ENCODE measurements at regions not wholly inside any gene's neighbourhood (a gene's known extent, or its start where the extent isn't known, plus 50 kb on each side); places are given as distances from the start of the nearest gene placed in this dataset.

DNA sequence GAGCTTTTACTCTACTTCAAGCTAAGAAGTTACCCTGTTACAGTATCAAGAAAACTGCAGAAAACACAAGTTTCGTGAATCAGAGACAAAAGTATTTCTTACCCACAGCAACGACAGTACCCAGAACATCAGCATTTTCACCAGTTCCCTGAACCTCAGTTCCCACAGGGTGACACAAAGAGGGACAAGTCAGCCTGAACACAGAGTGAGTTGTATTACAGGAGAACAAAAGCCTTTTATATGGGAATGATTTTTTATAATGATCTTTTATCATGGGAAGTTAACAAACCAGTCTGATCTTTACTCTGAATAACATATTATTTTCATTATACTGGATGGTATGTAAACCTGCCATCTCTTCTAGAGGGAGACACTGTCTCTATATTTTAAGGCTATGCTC lies 139.0 kb upstream of the ITGA1 start:
- H2AFZ ChIP-seq (ENCODE audit: low read depth): no peak overlapping the region; the same call in 1 of the 2 replicates
- no peaks in the 10 kb centered on the region for H3K27me3 ChIP-seq (ENCODE audit: insufficient read depth)
- no peak overlapping the region for H3K4me3 ChIP-seq (ENCODE audit: low read depth in 2 of 2, low read length in 1 of 2)
- ChIA-PET POLR2A (no interaction called here), CTCF (no interaction called here)
- H3K4me1 ChIP-seq (ENCODE audit: control insufficient read depth in 1 of 2, insufficient read depth in 2 of 2, low read depth in 1 of 2, low read length in 1 of 2): no peaks in the 10 kb centered on the region
- no peaks in the 10 kb centered on the region for H3K9me3 ChIP-seq
- H3K9me2 ChIP-seq: 0 out of 2 replicates have a peak, but pooled peaks cover 4% of the 10 kb centered on the region
- H3K9ac ChIP-seq: no peak overlapping the region
- DNase-seq: no peak
- H3K79me2 ChIP-seq (ENCODE audit: insufficient read depth): no peaks in the 10 kb centered on the region
- 35% methylated on average over 2 of the region's 2 CpGs for WGBS (ENCODE audit: low lambda C conversion rate)
- no peaks in the 10 kb centered on the region for H4K20me1 ChIP-seq (ENCODE audit: insufficient read depth)
- TF ChIP-seq, protein P1, sequence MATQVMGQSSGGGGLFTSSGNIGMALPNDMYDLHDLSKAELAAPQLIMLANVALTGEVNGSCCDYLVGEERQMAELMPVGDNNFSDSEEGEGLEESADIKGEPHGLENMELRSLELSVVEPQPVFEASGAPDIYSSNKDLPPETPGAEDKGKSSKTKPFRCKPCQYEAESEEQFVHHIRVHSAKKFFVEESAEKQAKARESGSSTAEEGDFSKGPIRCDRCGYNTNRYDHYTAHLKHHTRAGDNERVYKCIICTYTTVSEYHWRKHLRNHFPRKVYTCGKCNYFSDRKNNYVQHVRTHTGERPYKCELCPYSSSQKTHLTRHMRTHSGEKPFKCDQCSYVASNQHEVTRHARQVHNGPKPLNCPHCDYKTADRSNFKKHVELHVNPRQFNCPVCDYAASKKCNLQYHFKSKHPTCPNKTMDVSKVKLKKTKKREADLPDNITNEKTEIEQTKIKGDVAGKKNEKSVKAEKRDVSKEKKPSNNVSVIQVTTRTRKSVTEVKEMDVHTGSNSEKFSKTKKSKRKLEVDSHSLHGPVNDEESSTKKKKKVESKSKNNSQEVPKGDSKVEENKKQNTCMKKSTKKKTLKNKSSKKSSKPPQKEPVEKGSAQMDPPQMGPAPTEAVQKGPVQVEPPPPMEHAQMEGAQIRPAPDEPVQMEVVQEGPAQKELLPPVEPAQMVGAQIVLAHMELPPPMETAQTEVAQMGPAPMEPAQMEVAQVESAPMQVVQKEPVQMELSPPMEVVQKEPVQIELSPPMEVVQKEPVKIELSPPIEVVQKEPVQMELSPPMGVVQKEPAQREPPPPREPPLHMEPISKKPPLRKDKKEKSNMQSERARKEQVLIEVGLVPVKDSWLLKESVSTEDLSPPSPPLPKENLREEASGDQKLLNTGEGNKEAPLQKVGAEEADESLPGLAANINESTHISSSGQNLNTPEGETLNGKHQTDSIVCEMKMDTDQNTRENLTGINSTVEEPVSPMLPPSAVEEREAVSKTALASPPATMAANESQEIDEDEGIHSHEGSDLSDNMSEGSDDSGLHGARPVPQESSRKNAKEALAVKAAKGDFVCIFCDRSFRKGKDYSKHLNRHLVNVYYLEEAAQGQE (IDR thresholded peaks at IDR 0.05; ENCODE audit: low read depth, low read length): no peak
- TF ChIP-seq TEAD4 (IDR thresholded peaks at IDR 0.05; ENCODE audit: borderline replicate concordance, insufficient read depth): no peak
- no peak for TF ChIP-seq EZH2phosphoT487 (IDR thresholded peaks at IDR 0.05; ENCODE audit: borderline replicate concordance, low read depth)
- no peak for TF ChIP-seq EP300 (IDR thresholded peaks at IDR 0.05; ENCODE audit: borderline replicate concordance in 1 of 2, low read depth in 1 of 2, low read length in 1 of 2)
- TF ChIP-seq GABPA (IDR thresholded peaks at IDR 0.05; ENCODE audit: low read depth): no peak
- no peak for TF ChIP-seq TCF12 (IDR thresholded peaks at IDR 0.05)
- TF ChIP-seq, protein P2, sequence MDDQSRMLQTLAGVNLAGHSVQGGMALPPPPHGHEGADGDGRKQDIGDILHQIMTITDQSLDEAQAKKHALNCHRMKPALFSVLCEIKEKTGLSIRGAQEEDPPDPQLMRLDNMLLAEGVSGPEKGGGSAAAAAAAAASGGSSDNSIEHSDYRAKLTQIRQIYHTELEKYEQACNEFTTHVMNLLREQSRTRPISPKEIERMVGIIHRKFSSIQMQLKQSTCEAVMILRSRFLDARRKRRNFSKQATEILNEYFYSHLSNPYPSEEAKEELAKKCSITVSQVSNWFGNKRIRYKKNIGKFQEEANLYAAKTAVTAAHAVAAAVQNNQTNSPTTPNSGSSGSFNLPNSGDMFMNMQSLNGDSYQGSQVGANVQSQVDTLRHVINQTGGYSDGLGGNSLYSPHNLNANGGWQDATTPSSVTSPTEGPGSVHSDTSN (IDR thresholded peaks at IDR 0.05): no peak
- TF ChIP-seq NFIC (IDR thresholded peaks at IDR 0.05; ENCODE audit: borderline replicate concordance): no peak
- no peak for TF ChIP-seq RAD21 (IDR thresholded peaks at IDR 0.05; ENCODE audit: low read length)
- TF ChIP-seq RCOR1 (IDR thresholded peaks at IDR 0.05; ENCODE audit: low read length): no peak
- no peak overlapping the region for H3K27ac ChIP-seq (ENCODE audit: low read depth in 2 of 2, low read length in 1 of 2)
- H3F3A ChIP-seq (replicated peaks; ENCODE audit: insufficient read depth): no peaks in the 10 kb centered on the region
- H3K4me2 ChIP-seq: no peak overlapping the region
- H3K36me3 ChIP-seq (replicated peaks in 1 of 2; ENCODE audit: control insufficient read depth in 1 of 2, insufficient read depth in 2 of 2, low read length in 1 of 2): no peaks in the 10 kb centered on the region

GRCh38 chr5:52655163-52655562 lies 132.6 kb upstream of the ITGA1 start:
- Histone ChIP-seq H4K20me1 (ENCODE audit: insufficient read depth) (no peaks in the 10 kb centered on the region), H3K27ac (ENCODE audit: low read depth in 2 of 2, low read length in 1 of 2) (peak overlapping the region in 1 of 2 experiments; percentile 97; a peak in 2 of 4 replicates), H3K4me1 (ENCODE audit: control insufficient read depth in 1 of 2, insufficient read depth in 2 of 2, low read depth in 1 of 2, low read length in 1 of 2) (peaks cover 7 to 15% of the 10 kb centered on the region in 2 experiments; a peak in 3 of 4 replicates), H3F3A (replicated peaks; ENCODE audit: insufficient read depth) (peaks cover 7% of the 10 kb centered on the region), H3K27me3 (ENCODE audit: insufficient read depth) (no peaks in the 10 kb centered on the region), H3K4me3 (ENCODE audit: low read depth in 2 of 2, low read length in 1 of 2) (no peak overlapping the region), H2AFZ (ENCODE audit: low read depth) (no peak overlapping the region), H3K9me2 (no peaks in the 10 kb centered on the region), H3K36me3 (replicated peaks in 1 of 2; ENCODE audit: control insufficient read depth in 1 of 2, insufficient read depth in 2 of 2, low read length in 1 of 2) (no peaks in the 10 kb centered on the region), H3K4me2 (no peak overlapping the region), H3K9me3 (no peaks in the 10 kb centered on the region), H3K9ac (no peak overlapping the region), H3K79me2 (ENCODE audit: insufficient read depth) (no peaks in the 10 kb centered on the region; the same call in 1 of the 2 replicates)
- no peak for DNase-seq
- CTCF ChIA-PET: interaction anchor here (1.0 to 1.5 kb wide), 3 partner anchors 9 to 1697 kb away, joined by 3 to 6 read pairs (median 4); no protein-coding TSS in a partner anchor
- POLR2A ChIA-PET: no interaction called here
- WGBS (ENCODE audit: low lambda C conversion rate): 10% methylated on average over 1 of the region's 1 CpG
- TF ChIP-seq GABPA (IDR thresholded peaks at IDR 0.05; ENCODE audit: low read depth) (no peak), MAX (IDR thresholded peaks at IDR 0.05; ENCODE audit: low read depth) (no peak), SIN3A (IDR thresholded peaks at IDR 0.05; ENCODE audit: borderline replicate concordance, low read depth, low read length) (no peak), RFX5 (IDR thresholded peaks at IDR 0.05; ENCODE audit: low read length) (no peak), CTCF (IDR thresholded peaks at IDR 0.05) (no peak), CHD2 (IDR thresholded peaks at IDR 0.05; ENCODE audit: low read length, partially characterized antibody) (no peak), MEF2A (IDR thresholded peaks at IDR 0.05; ENCODE audit: borderline replicate concordance, low read depth) (no peak), TAF1 (IDR thresholded peaks at IDR 0.05; ENCODE audit: borderline replicate concordance, low read depth, low read length) (no peak), ELF1 (IDR thresholded peaks at IDR 0.05) (no peak), MXI1 (IDR thresholded peaks at IDR 0.05; ENCODE audit: low read depth, low read length) (no peak), RXRA (IDR thresholded peaks at IDR 0.05; ENCODE audit: borderline replicate concordance, low read depth) (no peak), POLR2AphosphoS5 (IDR thresholded peaks at IDR 0.05; ENCODE audit: low read depth, low read length) (no peak)
- TF ChIP-seq, protein P3, sequence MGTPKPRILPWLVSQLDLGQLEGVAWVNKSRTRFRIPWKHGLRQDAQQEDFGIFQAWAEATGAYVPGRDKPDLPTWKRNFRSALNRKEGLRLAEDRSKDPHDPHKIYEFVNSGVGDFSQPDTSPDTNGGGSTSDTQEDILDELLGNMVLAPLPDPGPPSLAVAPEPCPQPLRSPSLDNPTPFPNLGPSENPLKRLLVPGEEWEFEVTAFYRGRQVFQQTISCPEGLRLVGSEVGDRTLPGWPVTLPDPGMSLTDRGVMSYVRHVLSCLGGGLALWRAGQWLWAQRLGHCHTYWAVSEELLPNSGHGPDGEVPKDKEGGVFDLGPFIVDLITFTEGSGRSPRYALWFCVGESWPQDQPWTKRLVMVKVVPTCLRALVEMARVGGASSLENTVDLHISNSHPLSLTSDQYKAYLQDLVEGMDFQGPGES (IDR thresholded peaks at IDR 0.05; ENCODE audit: low read depth, low read length): no peak
